ENCODE measurements at regions not wholly inside any gene's neighbourhood (a gene's known extent, or its start where the extent isn't known, plus 50 kb on each side); places are given as distances from the start of the nearest gene placed in this dataset.
"Not testable (repeated sequence)": the region's sequence is repeated elsewhere in the genome, so short reads cannot be mapped to it uniquely, and the experiment has no call there.

GRCh38 chr4:118530107-118530506 is 155.1 kb upstream of the METTL14 start:
- TF ChIP-seq CTCF (IDR thresholded peaks at IDR 0.05); EZH2 (IDR thresholded peaks at IDR 0.05; ENCODE audit: borderline replicate concordance, insufficient read depth, low read depth, low read length, poor library complexity, severe bottlenecking): not testable (repeated sequence)

Data from B cell (primary cell).